NCI-H1417 treated with DMSO at 0.1 percent for 48 hours (cell line): ENCODE measurements at regions not wholly inside any gene's neighbourhood (a gene's known extent, or its start where the extent isn't known, plus 50 kb on each side); places are given as distances from the start of the nearest gene placed in this dataset.

Experiments used
- DNase-seq: peaks from one replicate; lab custom pipeline; 2025; lab: John Stamatoyannopoulos, UW

GRCh38 chr1:192098001-192098400, 60.3 kb upstream of the RGS18 start:
- DNase-seq: no peak

- no peak for DNase-seq
Measured at GRCh38 chr1:192099328-192099727, 58.9 kb upstream of the RGS18 start.

- DNase-seq: no peak
Measured at GRCh38 chr1:192100686-192101468, 57.4 kb upstream of the RGS18 start.

- DNase-seq: no peak
Measured at GRCh38 chr1:192104128-192104527, 54.1 kb upstream of the RGS18 start.

- DNase-seq: no peak
Measured at GRCh38 chr1:192104852-192105251, 53.4 kb upstream of the RGS18 start.

GRCh38 chr1:192108161-192108560, 50.1 kb upstream of the RGS18 start:
- DNase-seq: no peak
